Mucosa of descending colon (tissue), 3 donors: ENCODE measurements at regions not wholly inside any gene's neighbourhood (a gene's known extent, or its start where the extent isn't known, plus 50 kb on each side); places are given as distances from the start of the nearest gene placed in this dataset.

Source experiments
- ATAC-seq: fragments of 200-7000 bp; cut with Tn5 transposase; one replicate; pipeline ENCODE4 v1.9.1; 2020; ENCODE audit warnings: mild to moderate bottlenecking, moderate library complexity
- DNase-seq, 3 donors: peaks; one replicate each; pipeline ENCODE4 v3.0.0-alpha.2; 2020
- H3K36me3 ChIP-seq: fragments of 200-600 bp; one replicate; pipeline ENCODE4 v1.8.0; 2021; ENCODE audit warnings: low read depth, mild to moderate bottlenecking
- H3K4me1 ChIP-seq: fragments of 200-600 bp; one replicate; pipeline ENCODE4 v1.8.0; 2021; ENCODE audit warnings: low read depth, mild to moderate bottlenecking
- H3K4me3 ChIP-seq: fragments of 200-600 bp; one replicate; pipeline ENCODE4 v1.8.0; 2021; ENCODE audit warnings: mild to moderate bottlenecking
- H3K9me3 ChIP-seq: fragments of 200-600 bp; one replicate; pipeline ENCODE4 v1.8.0; 2021; ENCODE audit warnings: mild to moderate bottlenecking
- intact Hi-C, 2 donors: fragments of 100-400 bp; cut with DNase I in 1 of 2; cut with micrococcal nuclease in 1 of 2; formaldehyde crosslinking; loops; one replicate each; pipeline versions ENCODE4 v1.11.0 to v1.11.1; 2022; cut with DNase I, micrococcal nuclease
- TF ChIP-seq, protein P1 (sequence below): fragments of 200-600 bp; IDR thresholded peaks from one replicate; pipeline ENCODE4 v1.8.0; 2022; ENCODE audit warnings: antibody characterized with exemption, mild to moderate bottlenecking
- donor health status: DM: no; HTN: no; CAD: no; lungs with moderate emphysema.
- donor health status: DM: no; HTN: no; CAD: no.
- donor health status: DM: no; HTN: yes; CAD: no.

DNA sequence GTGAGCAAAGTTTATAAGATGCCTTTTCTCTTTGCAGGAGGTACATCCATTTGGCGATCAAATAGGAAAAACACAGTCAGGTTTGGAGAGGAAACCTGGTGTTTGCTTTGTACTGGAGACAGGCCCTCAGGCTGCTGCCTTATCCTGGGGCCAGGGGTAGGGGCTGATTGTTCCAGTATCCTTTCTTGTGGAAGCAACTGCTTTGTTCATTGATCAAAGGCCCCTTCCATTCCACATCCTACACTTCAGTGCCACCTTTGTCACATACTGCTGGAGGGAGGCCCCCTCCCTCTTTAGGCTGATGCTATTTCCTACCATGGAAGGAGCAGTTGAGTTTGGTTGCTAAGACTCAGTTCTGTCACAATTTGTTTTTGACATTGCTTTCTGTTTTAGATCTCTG lies 778.1 kb downstream of the TLR4 start:
- Histone ChIP-seq H3K9me3 (no peaks in the 10 kb centered on the region), H3K36me3 (no peaks in the 10 kb centered on the region), H3K4me3 (no peak overlapping the region), H3K4me1 (no peaks in the 10 kb centered on the region)
- DNase-seq (no peak), ATAC-seq (no peak)
- intact Hi-C loops: no loop called here
- TF ChIP-seq, protein P1, sequence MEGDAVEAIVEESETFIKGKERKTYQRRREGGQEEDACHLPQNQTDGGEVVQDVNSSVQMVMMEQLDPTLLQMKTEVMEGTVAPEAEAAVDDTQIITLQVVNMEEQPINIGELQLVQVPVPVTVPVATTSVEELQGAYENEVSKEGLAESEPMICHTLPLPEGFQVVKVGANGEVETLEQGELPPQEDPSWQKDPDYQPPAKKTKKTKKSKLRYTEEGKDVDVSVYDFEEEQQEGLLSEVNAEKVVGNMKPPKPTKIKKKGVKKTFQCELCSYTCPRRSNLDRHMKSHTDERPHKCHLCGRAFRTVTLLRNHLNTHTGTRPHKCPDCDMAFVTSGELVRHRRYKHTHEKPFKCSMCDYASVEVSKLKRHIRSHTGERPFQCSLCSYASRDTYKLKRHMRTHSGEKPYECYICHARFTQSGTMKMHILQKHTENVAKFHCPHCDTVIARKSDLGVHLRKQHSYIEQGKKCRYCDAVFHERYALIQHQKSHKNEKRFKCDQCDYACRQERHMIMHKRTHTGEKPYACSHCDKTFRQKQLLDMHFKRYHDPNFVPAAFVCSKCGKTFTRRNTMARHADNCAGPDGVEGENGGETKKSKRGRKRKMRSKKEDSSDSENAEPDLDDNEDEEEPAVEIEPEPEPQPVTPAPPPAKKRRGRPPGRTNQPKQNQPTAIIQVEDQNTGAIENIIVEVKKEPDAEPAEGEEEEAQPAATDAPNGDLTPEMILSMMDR: no peak

DNA sequence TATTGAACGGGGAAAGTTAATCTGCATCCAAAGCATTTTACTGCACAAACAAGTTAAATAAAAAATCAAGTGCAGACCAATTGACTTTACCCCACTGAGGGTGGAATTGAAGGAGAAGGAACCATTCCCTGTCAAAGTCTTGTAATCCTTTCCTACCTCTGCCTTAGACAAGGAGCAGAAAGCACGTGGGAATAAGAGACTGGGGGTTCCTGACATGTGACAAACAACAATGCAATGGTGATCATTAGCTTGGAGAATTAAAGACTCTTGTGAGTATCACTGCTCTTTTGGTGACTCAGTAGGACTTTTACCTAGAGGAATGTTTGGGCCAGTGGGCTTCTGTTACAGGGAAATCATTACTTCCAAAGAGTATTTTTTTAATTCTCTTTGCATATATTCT lies 779.5 kb downstream of the TLR4 start:
- DNase-seq: no peak
- no peaks in the 10 kb centered on the region for H3K36me3 ChIP-seq
- no peak for ATAC-seq
- H3K4me3 ChIP-seq: no peak overlapping the region
- no peaks in the 10 kb centered on the region for H3K4me1 ChIP-seq
- TF ChIP-seq, protein P1: no peak
- H3K9me3 ChIP-seq: no peaks in the 10 kb centered on the region
- intact Hi-C loops: no loop called here

DNA sequence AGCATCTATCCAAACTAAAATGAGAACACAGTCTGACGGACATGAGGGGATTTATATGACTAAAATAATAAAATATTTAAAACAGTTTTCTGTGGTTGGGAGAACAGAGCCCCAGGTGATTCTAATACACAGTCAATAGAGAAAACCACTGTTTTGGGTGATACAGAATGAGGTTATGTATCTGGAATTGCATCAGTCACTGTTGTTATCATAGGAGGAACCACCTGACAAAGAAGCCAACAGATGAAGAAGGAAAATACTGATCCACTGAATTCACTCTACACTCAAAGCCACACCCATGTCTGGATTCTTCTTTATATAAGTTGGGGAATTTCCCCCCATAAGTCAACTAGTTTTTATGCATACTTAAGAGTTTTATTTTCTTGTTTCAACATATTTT lies 799.0 kb downstream of the TLR4 start:
- no peak for DNase-seq
- ATAC-seq: no peak
- Histone ChIP-seq H3K4me3 (no peak overlapping the region), H3K9me3 (peaks cover 3% of the 10 kb centered on the region), H3K36me3 (no peaks in the 10 kb centered on the region), H3K4me1 (no peaks in the 10 kb centered on the region)
- intact Hi-C loops: no loop called here
- TF ChIP-seq, protein P1: no peak

DNA sequence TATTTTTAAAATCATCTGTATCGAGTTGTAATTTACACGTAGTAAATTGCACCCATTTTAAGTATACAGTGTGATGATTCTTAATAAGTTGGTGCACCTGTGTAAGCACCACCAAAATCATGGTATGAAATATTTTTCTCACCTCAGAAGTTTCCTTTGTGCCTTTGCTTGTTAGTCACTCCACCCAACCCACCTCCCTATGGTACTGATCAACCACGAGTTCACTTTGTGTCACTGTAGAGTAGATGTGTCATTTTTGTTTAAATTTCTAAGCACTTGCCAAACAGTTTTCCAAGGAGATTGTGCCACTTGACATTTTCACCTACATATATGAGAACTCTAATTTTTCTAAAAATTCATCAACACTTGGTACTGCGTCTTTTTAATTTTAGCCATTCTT lies 806.5 kb downstream of the TLR4 start:
- Histone ChIP-seq H3K9me3 (no peaks in the 10 kb centered on the region), H3K4me1 (no peaks in the 10 kb centered on the region), H3K36me3 (no peaks in the 10 kb centered on the region), H3K4me3 (no peak overlapping the region)
- no peak for DNase-seq
- no peak for ATAC-seq
- TF ChIP-seq, protein P1: no peak
- intact Hi-C loops: no loop called here

DNA sequence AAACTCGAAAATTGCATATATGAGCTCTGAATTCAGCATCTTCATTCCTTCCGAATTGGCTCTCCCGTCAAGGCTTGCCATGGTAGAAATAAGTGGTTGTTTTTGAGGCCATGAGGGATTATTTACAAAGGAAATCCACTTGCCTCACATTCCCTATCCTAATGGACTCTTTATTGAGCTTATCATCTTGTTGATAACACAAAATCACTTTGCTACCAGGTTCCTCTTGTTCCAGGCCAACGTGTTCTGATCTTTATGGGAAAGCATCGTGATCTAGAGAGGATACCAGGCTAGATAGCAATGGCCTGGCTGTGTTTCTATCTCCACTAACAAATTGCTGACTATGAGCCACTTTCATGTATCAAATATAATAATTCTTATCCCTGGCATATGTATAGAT lies 811.7 kb downstream of the TLR4 start:
- H3K36me3 ChIP-seq: no peaks in the 10 kb centered on the region
- no peaks in the 10 kb centered on the region for H3K9me3 ChIP-seq
- ATAC-seq (no peak), DNase-seq (no peak)
- intact Hi-C loops: no loop called here
- no peak overlapping the region for H3K4me3 ChIP-seq
- H3K4me1 ChIP-seq: no peaks in the 10 kb centered on the region
- TF ChIP-seq, protein P1: no peak

DNA sequence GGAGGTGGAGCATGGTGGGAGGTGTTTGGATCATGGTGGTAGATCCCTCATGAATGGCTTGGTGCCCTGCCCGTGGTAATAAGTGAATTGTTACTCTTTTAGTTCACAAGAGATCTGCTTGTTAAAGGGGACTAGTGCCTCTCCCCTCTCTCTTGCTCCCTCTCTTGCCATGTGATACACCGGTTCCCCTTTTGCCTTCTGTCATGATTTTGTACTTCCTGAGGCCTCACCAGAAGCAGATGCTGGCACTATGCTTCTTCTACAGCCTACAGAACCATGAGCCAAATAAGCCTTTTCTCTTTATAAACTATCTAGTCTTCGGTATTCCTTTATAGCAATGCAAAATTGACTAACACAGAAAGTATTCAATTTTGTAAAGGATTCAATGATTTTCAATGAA lies 817.1 kb downstream of the TLR4 start:
- Histone ChIP-seq H3K4me3 (no peak overlapping the region), H3K36me3 (no peaks in the 10 kb centered on the region), H3K4me1 (no peaks in the 10 kb centered on the region), H3K9me3 (no peaks in the 10 kb centered on the region)
- intact Hi-C loops: no loop called here
- TF ChIP-seq, protein P1: no peak
- DNase-seq (no peak), ATAC-seq (no peak)
